ENCODE measurements at regions not wholly inside any gene's neighbourhood (a gene's known extent, or its start where the extent isn't known, plus 50 kb on each side); places are given as distances from the start of the nearest gene placed in this dataset.

DNA sequence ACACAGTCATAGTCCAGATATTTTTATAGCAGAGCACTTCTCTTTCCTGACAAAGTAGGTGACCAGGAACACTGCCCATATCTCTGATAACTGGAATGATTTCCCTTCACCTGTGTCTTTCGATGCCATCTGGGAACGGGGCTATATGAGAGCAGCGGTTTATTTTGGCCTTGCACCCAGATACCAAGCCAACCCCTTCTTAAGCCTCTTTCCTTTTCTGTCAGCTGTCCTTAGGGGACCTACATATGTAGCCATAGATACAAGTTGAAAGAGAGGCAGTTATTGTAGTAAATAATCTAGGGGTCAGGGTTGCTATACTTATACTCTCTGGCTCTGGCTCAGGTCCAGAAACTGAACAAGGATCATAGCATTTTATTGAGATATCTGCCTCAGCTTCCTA, 128.8 kb downstream of the NHLRC3 start:
- TF ChIP-seq, protein P1, sequence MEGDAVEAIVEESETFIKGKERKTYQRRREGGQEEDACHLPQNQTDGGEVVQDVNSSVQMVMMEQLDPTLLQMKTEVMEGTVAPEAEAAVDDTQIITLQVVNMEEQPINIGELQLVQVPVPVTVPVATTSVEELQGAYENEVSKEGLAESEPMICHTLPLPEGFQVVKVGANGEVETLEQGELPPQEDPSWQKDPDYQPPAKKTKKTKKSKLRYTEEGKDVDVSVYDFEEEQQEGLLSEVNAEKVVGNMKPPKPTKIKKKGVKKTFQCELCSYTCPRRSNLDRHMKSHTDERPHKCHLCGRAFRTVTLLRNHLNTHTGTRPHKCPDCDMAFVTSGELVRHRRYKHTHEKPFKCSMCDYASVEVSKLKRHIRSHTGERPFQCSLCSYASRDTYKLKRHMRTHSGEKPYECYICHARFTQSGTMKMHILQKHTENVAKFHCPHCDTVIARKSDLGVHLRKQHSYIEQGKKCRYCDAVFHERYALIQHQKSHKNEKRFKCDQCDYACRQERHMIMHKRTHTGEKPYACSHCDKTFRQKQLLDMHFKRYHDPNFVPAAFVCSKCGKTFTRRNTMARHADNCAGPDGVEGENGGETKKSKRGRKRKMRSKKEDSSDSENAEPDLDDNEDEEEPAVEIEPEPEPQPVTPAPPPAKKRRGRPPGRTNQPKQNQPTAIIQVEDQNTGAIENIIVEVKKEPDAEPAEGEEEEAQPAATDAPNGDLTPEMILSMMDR (IDR thresholded peaks at IDR 0.05) = no peak
- TF ChIP-seq POLR2A (IDR thresholded peaks at IDR 0.05) = no peak
- TF ChIP-seq EP300 (IDR thresholded peaks at IDR 0.05) = no peak
